Neuron (in vitro differentiated cells): ENCODE measurements at regions not wholly inside any gene's neighbourhood (a gene's known extent, or its start where the extent isn't known, plus 50 kb on each side); places are given as distances from the start of the nearest gene placed in this dataset.
A peak's percentile ranks its signal among the peaks of the same experiment; 100 is the strongest.

Source experiments
- H2AFZ ChIP-seq: one replicate; pipeline ENCODE4 v1.6.1; 2013; ENCODE audit warnings: low read depth, mild to moderate bottlenecking, inconsistent platforms, low read length, moderate library complexity
- H3K27me3 ChIP-seq: one replicate; pipeline ENCODE4 v1.6.1; 2013; ENCODE audit warnings: low read length; ENCODE audit not compliant: insufficient read depth
- H3K36me3 ChIP-seq: one replicate; pipeline ENCODE4 v1.6.1; 2013; ENCODE audit warnings: low read length; ENCODE audit not compliant: insufficient read depth
- H3K4me1 ChIP-seq: one replicate; pipeline ENCODE4 v1.6.1; 2013; ENCODE audit warnings: low read length; ENCODE audit not compliant: insufficient read depth
- H3K4me3 ChIP-seq: 2 replicates; pipeline ENCODE4 v1.5.1; 2013; ENCODE audit warnings: mild to moderate bottlenecking, low read length, moderate library complexity
- H3K9me3 ChIP-seq: one replicate; pipeline ENCODE4 v1.6.1; 2013; ENCODE audit warnings: low read length

DNA sequence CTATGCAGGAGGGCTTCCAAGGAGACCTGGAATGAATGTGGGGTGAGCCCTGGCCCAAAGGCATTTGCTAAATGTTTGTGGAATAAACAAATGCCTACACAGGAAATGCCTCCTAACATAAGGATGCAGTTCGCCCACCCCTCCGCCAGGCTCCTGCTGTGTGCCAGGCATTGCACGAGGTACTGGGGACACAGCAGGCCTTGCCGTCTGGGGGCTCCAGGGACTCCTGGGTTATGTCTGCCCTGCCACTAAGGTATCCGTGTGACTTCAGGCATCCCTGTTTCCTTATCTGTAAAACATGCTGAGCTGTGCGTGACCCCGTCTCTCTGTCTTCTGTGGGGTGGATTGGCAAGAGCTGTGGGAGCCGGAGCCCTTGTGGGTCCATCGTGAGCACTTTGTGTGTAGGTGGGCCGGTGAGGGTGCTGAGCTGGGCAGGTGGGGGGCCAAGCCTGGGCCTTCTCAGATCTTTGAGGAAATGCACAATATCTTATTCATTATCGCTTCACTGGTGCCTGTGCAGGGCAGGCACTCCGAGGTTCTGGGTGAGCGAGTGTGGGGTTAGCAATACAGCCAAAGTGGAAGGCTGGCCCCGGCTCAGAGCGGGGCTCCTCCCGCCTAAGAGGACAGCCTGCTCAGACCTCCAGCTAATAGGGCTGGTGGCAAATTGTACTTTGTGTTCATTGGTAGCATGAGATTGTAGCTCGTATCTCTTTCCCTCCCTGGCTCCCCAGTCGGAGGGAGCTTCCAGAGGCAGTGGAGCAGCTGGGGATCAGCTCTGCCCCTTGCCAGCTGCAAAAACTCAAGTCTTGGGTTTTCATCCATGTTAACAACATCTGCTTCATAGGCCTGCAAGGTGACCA lies 126.8 kb downstream of the GLI2 start:
- Histone ChIP-seq H3K4me3 (no peak overlapping the region), H3K4me1 (peaks cover 66% of the 10 kb centered on the region), H3K9me3 (no peaks in the 10 kb centered on the region), H3K36me3 (peaks cover 2% of the 10 kb centered on the region), H2AFZ (no peak overlapping the region), H3K27me3 (no peaks in the 10 kb centered on the region)

DNA sequence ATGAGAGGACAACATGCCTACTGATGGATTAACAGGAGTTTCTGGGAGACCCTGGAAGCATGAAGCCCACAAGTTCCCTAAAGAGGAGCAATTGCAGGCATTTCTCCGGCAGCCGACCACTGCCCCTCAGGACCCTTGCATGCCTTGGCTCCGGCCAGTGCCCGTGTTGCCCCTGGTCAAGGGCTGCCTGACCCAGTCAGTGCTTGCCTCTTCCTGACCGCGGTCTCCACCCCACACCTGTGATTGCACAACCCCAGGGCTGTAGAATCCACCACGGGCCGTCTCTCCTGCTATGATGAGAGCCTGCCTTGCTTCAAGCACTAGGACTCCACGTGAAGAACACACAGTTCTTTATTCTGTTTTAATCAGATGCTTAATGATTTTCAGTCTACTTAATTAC lies 127.5 kb downstream of the GLI2 start:
- H2AFZ ChIP-seq = no peak overlapping the region
- H3K27me3 ChIP-seq = no peaks in the 10 kb centered on the region
- H3K4me3 ChIP-seq = no peak overlapping the region
- H3K36me3 ChIP-seq = peaks cover 2% of the 10 kb centered on the region
- H3K4me1 ChIP-seq = peaks cover 69% of the 10 kb centered on the region
- no peaks in the 10 kb centered on the region for H3K9me3 ChIP-seq

DNA sequence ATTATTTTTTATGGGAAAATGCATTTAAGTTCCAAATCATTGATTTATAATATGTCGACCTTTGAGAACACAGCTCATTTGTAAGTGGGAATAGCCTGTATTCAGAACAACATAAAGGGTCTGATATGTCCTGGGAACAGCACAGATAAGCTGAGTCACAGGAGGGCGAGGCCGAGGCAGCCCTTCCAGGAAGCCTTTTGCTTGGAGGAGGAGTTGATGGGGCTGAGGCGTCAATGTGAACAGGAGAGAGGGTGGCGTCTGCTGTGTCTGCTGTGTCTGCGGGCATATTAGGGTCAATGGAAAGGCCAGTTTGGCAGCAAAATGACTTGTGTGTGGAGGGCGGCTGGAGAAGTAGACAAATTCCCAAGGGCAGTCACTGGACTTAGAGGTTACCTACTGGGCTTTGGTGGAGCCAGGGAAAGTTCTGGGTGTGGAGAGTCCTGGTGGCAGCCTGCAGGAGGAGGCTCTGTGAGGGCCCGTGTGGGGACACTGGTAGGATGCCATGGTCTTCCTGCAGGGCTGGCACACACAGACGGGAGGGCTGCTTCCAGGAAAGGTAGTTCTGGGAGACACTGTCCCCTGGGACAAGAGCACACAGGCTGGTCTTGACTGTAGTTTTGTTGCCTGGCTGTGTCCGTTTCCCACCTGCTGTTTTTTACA lies 128.1 kb downstream of the GLI2 start:
- Histone ChIP-seq H3K4me3 (no peak overlapping the region), H3K4me1 (peaks cover 69% of the 10 kb centered on the region), H3K36me3 (peaks cover 2% of the 10 kb centered on the region), H3K27me3 (no peaks in the 10 kb centered on the region), H2AFZ (no peak overlapping the region), H3K9me3 (no peaks in the 10 kb centered on the region)

DNA sequence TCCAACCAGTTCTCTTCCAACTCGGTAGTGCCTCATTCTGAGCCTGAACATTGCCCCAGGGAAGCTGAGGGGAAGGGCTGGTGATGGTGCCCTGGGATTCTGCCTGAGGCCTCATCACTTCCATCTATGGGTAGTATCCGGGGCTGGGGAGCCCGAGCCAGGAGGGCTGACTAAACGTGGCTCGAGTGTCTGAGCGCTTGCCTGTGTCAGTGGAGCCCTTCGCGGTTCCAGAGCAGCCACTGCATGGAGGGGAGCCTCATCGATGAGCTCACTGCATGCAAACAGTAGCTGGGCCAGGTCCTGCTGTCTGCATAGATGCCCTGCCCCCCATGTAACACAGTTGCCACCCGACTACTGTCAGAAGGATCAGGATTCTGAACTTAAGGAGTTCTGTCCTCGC lies 129.3 kb downstream of the GLI2 start:
- Histone ChIP-seq H3K36me3 (peaks cover 2% of the 10 kb centered on the region), H3K4me3 (no peak overlapping the region), H3K4me1 (peaks cover 68% of the 10 kb centered on the region), H3K27me3 (no peaks in the 10 kb centered on the region), H2AFZ (no peak overlapping the region), H3K9me3 (no peaks in the 10 kb centered on the region)

DNA sequence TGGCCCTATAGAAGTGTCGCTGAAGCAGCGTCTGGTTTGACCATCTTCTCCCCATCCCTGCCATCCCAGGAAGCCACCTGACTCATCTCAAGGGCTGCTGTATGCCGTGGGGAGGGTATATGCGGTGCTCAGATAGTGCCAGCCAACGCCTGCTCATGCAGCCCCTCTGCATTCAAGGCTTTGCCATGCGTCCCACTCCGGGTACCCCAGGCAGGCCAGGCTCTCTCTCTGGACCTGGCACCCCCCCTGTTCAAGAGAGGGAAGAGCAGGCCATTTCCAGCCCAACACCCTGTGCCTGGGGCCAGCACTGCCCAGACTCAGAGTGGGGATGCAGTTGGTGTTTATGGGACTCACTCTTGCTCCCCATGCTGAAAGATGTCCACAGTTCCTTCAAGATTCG lies 130.0 kb downstream of the GLI2 start:
- no peaks in the 10 kb centered on the region for H3K9me3 ChIP-seq
- no peak overlapping the region for H2AFZ ChIP-seq
- no peaks in the 10 kb centered on the region for H3K27me3 ChIP-seq
- peaks cover 62% of the 10 kb centered on the region for H3K4me1 ChIP-seq
- peaks cover 2% of the 10 kb centered on the region for H3K36me3 ChIP-seq
- no peak overlapping the region for H3K4me3 ChIP-seq

DNA sequence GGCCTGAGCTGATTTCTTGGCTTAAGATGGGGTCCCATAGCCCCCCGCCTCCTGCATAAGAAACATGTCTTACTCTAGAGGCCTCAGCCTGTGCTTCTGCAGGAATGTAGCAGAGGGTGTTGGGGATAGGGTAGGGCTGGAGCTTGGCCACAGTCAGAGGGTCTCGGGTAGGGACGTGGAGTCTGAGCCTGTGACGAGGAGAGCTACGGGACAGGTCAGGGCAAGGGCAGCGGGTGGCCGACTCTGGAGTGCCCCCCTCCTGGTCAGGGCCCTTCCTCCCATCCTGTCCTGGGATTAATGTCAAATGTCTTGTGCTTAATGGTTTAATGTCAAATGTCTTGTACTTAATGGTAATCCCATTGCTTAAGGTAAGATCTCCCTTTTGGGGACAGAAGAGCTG lies 130.4 kb downstream of the GLI2 start:
- Histone ChIP-seq H3K36me3 (peaks cover 2% of the 10 kb centered on the region), H3K27me3 (no peaks in the 10 kb centered on the region), H3K4me1 (peaks cover 58% of the 10 kb centered on the region), H2AFZ (no peak overlapping the region), H3K9me3 (no peaks in the 10 kb centered on the region), H3K4me3 (no peak overlapping the region)

DNA sequence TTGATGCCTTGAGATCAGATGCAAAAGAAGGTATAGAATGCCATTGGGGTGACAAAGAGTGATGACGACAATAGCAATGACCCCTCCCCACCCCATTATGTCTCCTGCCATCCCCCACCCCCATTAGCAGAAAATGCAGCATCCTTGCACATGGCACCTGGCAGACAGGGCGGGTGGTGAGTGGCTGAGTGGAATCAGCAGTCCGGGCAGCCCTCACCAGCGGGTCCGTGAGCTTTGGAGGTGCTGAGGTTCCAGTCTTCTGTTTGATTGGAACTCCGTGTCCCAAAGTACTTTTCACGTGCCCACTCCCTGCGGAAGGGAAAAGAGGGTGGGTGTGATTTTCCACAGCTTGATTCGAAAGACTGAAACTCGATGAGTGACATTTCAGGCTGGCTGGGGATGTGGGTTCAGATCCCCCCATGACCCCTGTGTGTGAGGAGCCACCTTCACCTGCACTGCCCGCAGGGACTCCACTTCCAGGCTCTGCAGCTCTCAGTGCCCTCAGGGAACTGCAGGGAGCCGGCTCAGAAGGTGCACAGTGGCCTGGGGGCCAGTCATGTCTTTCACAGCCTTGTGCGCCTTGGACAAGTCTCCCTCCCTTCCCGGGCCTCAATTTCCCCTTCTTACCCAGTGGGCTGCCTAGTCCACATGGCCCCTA lies 130.9 kb downstream of the GLI2 start:
- no peaks in the 10 kb centered on the region for H3K27me3 ChIP-seq
- H3K4me1 ChIP-seq = peaks cover 55% of the 10 kb centered on the region
- H3K4me3 ChIP-seq = peak overlapping the region; percentile 34
- peaks cover 2% of the 10 kb centered on the region for H3K36me3 ChIP-seq
- no peaks in the 10 kb centered on the region for H3K9me3 ChIP-seq
- no peak overlapping the region for H2AFZ ChIP-seq

DNA sequence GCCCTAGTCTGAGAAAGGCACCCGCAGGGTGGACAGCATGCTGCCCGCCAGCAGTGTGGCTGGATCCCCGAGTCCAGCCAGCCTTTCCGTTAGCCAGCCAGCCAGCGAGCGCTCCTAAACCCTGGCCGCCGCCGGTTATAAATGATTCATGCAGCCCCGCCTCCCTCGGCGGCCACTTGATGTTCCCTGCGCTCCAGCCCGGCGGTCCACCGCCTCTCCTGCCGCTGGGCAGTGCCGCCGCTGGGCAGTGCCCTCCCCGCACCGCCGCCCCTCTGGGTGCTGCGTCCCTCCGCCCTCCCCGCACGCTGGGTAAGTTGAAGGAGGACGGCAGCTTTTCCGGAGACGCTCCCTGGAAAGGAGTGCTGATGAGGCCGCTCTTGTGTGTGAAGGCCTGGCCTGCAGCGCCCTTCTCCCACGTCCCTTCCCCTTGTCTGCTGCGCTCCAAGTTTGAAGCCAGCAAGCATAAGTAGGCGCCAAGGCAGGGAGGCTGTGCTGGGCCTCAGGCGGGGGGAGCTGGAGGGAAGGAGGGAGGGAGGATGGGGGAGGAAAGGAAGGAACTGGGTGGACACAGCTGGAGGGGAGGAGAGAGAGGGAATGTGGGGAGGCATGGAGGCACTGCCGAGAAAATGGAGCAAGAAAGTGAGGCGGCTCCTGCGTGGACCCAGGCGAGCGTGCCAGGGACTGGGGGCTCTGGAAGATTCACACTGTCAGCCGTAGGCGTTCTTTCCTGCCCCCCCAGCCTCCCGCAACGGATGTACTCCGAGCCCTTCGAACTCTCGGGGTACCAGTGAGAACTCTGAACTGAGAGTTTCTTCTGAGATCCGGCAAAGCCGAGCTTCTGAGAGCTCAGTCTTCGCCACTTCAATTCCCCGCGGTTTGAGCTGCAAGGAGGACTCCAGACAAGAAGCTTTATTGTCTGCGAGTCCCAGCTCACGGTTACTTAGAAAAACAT lies 131.9 kb downstream of the GLI2 start:
- H3K36me3 ChIP-seq = peaks cover 2% of the 10 kb centered on the region
- no peaks in the 10 kb centered on the region for H3K27me3 ChIP-seq
- H3K4me3 ChIP-seq = peak overlapping the region; percentile 34
- no peak overlapping the region for H2AFZ ChIP-seq
- no peaks in the 10 kb centered on the region for H3K9me3 ChIP-seq
- peaks cover 52% of the 10 kb centered on the region for H3K4me1 ChIP-seq

DNA sequence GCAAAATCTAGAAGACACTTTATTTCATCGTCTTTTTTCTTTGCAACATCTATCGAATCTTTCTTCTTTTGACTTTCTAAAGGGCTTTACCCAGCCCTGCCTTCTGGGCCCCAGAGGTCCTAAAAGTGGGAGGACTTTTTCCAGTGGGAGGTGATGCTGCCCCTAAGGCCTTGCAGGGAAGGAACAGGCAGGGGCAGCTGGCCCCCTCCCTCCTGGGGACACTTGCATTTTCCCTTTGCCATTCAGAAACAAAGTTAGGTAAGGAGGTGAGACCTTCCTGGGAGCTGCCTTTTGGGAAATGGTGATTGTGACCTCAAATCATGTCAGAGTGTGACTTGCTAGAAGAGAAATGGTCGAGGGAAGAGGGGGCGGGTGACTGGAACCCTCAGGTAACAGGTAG lies 132.7 kb downstream of the GLI2 start:
- H3K4me3 ChIP-seq = peak overlapping the region; percentile 34

DNA sequence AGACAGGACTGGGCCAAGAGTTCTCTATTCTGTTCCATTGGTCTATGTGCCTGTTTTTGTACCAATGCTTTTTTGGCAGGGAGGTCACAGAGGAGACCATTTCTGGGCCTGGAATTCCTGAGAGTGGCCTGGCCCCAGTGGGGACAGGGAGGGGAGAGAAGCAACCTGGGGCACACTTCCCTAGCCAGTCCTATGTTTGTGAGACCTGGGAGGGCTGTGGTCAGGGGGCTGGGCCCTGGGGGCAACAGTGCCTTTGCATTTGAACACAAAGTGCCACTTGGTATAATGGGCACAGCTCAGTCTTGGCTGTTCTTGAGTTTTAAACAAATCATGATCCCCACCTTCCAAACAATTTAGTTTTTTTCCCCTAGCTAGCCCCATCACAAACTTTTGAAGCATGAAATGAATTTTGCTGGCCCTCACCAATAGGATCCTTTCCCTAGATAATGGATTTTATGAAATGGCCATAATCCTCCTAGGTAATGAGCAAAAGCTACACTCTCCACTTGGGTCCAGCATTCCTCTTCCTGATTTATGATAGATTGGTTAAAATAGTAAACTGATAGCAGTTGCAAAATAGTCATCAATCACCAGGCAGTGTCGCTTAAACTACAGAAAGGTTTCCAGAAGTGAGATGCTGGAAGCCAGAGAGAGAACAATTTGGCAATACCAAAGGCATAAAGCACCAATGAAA lies 133.5 kb downstream of the GLI2 start:
- Histone ChIP-seq H3K27me3 (no peaks in the 10 kb centered on the region), H3K36me3 (no peaks in the 10 kb centered on the region), H3K9me3 (no peaks in the 10 kb centered on the region), H3K4me1 (peaks cover 68% of the 10 kb centered on the region), H2AFZ (no peak overlapping the region), H3K4me3 (no peak overlapping the region)

More for the DNA sequence above, 132.7 kb downstream of the GLI2 start:
- H3K27me3 ChIP-seq = no peaks in the 10 kb centered on the region
- H3K9me3 ChIP-seq = no peaks in the 10 kb centered on the region
- H3K4me1 ChIP-seq = peaks cover 60% of the 10 kb centered on the region
- H3K36me3 ChIP-seq = no peaks in the 10 kb centered on the region
- no peak overlapping the region for H2AFZ ChIP-seq

DNA sequence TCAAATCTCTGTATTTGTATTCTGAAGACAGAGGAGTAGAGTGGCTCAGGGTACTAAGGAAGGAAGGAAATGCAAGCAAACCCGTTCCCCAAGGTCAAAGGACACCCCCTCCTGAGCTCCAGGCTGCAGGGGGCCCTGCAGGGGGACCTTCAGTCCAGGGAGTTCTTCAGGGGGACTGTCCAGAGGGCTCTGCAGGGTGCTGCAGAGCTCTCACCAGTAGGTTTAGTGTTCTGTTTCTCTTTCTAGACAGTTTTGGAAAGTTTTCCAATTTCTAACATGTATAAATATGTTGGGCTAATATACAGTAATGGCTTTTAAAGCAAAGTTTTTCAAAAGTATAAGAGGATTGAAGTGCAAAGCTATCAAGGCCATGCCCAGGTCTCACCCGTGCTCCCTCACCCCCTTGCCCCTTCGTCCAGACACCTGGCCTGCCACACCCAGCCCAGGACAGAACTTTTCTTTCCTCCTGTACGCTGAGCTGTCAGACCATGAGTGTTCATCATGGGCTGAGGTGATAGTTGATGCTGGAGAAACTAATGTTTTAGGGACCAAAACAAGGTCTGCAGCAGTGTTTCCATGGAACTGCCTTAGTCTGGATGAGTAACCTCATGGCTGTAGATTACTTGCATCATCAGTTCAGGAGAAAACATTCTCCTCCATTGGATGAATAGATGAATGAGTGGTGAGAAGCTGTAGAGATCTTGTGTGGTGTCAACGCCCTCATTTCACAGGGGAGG lies 134.2 kb downstream of the GLI2 start:
- Histone ChIP-seq H3K4me3 (no peak overlapping the region), H3K36me3 (no peaks in the 10 kb centered on the region), H3K27me3 (no peaks in the 10 kb centered on the region), H3K9me3 (no peaks in the 10 kb centered on the region), H3K4me1 (peaks cover 75% of the 10 kb centered on the region), H2AFZ (no peak overlapping the region)

DNA sequence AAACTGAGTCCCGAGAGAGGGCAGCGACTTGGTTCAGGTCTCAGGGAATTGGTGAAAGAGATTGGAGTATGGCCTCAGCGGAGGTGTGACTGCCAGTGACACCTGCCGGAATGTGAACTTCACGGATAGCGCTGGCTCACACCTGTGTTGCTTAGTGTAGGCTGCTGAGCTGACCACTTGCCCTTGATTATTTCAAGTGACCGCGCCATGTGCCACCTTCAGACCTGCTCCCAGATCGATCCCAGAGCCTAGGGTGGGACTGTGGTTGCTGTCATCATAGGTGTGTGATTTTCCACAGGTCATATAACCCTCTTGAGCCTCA lies 134.8 kb downstream of the GLI2 start:
- Histone ChIP-seq H3K36me3 (no peaks in the 10 kb centered on the region), H3K9me3 (no peaks in the 10 kb centered on the region), H3K4me1 (peaks cover 77% of the 10 kb centered on the region), H3K27me3 (no peaks in the 10 kb centered on the region), H3K4me3 (no peak overlapping the region), H2AFZ (no peak overlapping the region)
